DND-41 (cell line): ENCODE measurements at regions not wholly inside any gene's neighbourhood (a gene's known extent, or its start where the extent isn't known, plus 50 kb on each side); places are given as distances from the start of the nearest gene placed in this dataset.

Experiments used
- ATAC-seq: fragments of 200-7000 bp; cut with Tn5 transposase; 3 replicates; pipeline ENCODE4 v1.9.1; 2021; ENCODE audit warnings: low read depth; ENCODE audit not compliant: insufficient read depth
- DNase-seq: peaks from one replicate; pipeline ENCODE4 v3.0.0-alpha.2; 2020
- H2AFZ ChIP-seq: 2 replicates; pipeline ENCODE4 v1.6.0; 2012; ENCODE audit warnings: low read depth, low read length
- H3K27ac ChIP-seq: 2 replicates; pipeline ENCODE4 v1.5.1; 2012; ENCODE audit warnings: low read length, inconsistent platforms
- H3K27me3 ChIP-seq: fragments of 200-600 bp; sonication (generic); 2 replicates; pipeline ENCODE4 v1.6.0; 2012; ENCODE audit warnings: low read length, mild to moderate bottlenecking, inconsistent platforms; ENCODE audit not compliant: insufficient read depth, poor library complexity
- H3K36me3 ChIP-seq: 2 replicates; pipeline ENCODE4 v1.5.1; 2012; ENCODE audit warnings: low read length, inconsistent platforms; ENCODE audit not compliant: insufficient read depth
- H3K4me1 ChIP-seq: 2 replicates; pipeline ENCODE4 v1.5.1; 2012; ENCODE audit warnings: mild to moderate bottlenecking, low read length; ENCODE audit not compliant: insufficient read depth
- H3K4me2 ChIP-seq: 2 replicates; pipeline ENCODE4 v1.6.0; 2012; ENCODE audit warnings: mild to moderate bottlenecking, moderate library complexity, low read length, inconsistent platforms; ENCODE audit not compliant: insufficient read depth
- H3K4me3 ChIP-seq, 2 experiments: fragments of 200-600 bp in 1 of 2; shearing (Covaris generic) in 1 of 2; 2 replicates each; pipeline ENCODE4 v1.5.1; 2012 to 2016; ENCODE audit warnings: inconsistent platforms in 2 of 2, low read length in 2 of 2, mild to moderate bottlenecking in 2 of 2, low read depth in 1 of 2, moderate library complexity in 1 of 2
- H3K79me2 ChIP-seq: 2 replicates; pipeline ENCODE4 v1.6.0; 2012; ENCODE audit warnings: low read length, inconsistent platforms; ENCODE audit not compliant: insufficient read depth
- H3K9ac ChIP-seq: 2 replicates; pipeline ENCODE4 v1.6.0; 2012; ENCODE audit warnings: low read depth, mild to moderate bottlenecking, inconsistent platforms, low read length, moderate library complexity
- H3K9me3 ChIP-seq: 2 replicates; pipeline ENCODE4 v1.5.1; 2012; ENCODE audit warnings: low read length, moderate library complexity, mild to moderate bottlenecking, inconsistent platforms; ENCODE audit not compliant: insufficient read depth, severe bottlenecking
- H4K20me1 ChIP-seq: 2 replicates; pipeline ENCODE4 v1.6.0; 2012; ENCODE audit warnings: low read length; ENCODE audit not compliant: insufficient read depth
- CTCF ChIP-seq: IDR thresholded peaks from 2 replicates; pipeline ENCODE4 v1.5.1; 2012; ENCODE audit warnings: borderline replicate concordance, low read length, moderate library complexity, mild to moderate bottlenecking; ENCODE audit not compliant: poor library complexity, severe bottlenecking; ENCODE audit errors: extremely low read depth
- EZH2 ChIP-seq: IDR thresholded peaks from 3 replicates; pipeline ENCODE4 v1.6.1; 2012; ENCODE audit warnings: borderline replicate concordance, low read depth, mild to moderate bottlenecking, moderate library complexity, low read length, inconsistent platforms; ENCODE audit not compliant: severe bottlenecking

GRCh38 chr15:47439146-47440111 lies 277.9 kb upstream of the SEMA6D start:
- H2AFZ ChIP-seq, result no peak overlapping the region
- no peaks in the 10 kb centered on the region for H3K79me2 ChIP-seq
- no peaks in the 10 kb centered on the region for H3K4me1 ChIP-seq
- no peak for ATAC-seq
- H3K27ac ChIP-seq, result no peak overlapping the region
- TF ChIP-seq CTCF (no peak), EZH2 (no peak)
- no peaks in the 10 kb centered on the region for H3K9me3 ChIP-seq
- H3K27me3 ChIP-seq, result no peaks in the 10 kb centered on the region
- no peak for DNase-seq
- H3K9ac ChIP-seq, result no peak overlapping the region
- no peaks in the 10 kb centered on the region for H3K36me3 ChIP-seq
- no peak overlapping the region for H3K4me3 ChIP-seq
- no peaks in the 10 kb centered on the region for H4K20me1 ChIP-seq
- H3K4me2 ChIP-seq, result no peak overlapping the region

GRCh38 chr15:47442371-47442770 lies 274.9 kb upstream of the SEMA6D start:
- H3K36me3 ChIP-seq, result no peaks in the 10 kb centered on the region
- H3K27ac ChIP-seq, result no peak overlapping the region
- ATAC-seq (no peak), DNase-seq (no peak)
- H2AFZ ChIP-seq, result no peak overlapping the region
- no peak overlapping the region for H3K4me3 ChIP-seq
- H4K20me1 ChIP-seq, result no peaks in the 10 kb centered on the region
- H3K27me3 ChIP-seq, result no peaks in the 10 kb centered on the region
- H3K9me3 ChIP-seq, result no peaks in the 10 kb centered on the region
- no peak overlapping the region for H3K4me2 ChIP-seq
- no peak overlapping the region for H3K9ac ChIP-seq
- no peaks in the 10 kb centered on the region for H3K4me1 ChIP-seq
- TF ChIP-seq EZH2 (no peak), CTCF (no peak)
- no peaks in the 10 kb centered on the region for H3K79me2 ChIP-seq

GRCh38 chr15:47443839-47444238 lies 273.5 kb upstream of the SEMA6D start:
- TF ChIP-seq CTCF (no peak), EZH2 (no peak)
- Histone ChIP-seq H4K20me1 (no peaks in the 10 kb centered on the region), H3K4me1 (no peaks in the 10 kb centered on the region), H2AFZ (no peak overlapping the region), H3K27me3 (no peaks in the 10 kb centered on the region), H3K36me3 (no peaks in the 10 kb centered on the region), H3K27ac (no peak overlapping the region), H3K9ac (no peak overlapping the region), H3K4me3 (no peak overlapping the region), H3K79me2 (no peaks in the 10 kb centered on the region), H3K4me2 (no peak overlapping the region), H3K9me3 (no peaks in the 10 kb centered on the region)
- ATAC-seq (no peak), DNase-seq (no peak)
